Heart left ventricle (tissue), 13 donors: ENCODE measurements at regions not wholly inside any gene's neighbourhood (a gene's known extent, or its start where the extent isn't known, plus 50 kb on each side); places are given as distances from the start of the nearest gene placed in this dataset.

Experiments used
- POLR2A ChIP-seq, 2 donors: fragments of 450-650 bp; IDR thresholded peaks; one replicate each; pipeline ENCODE4 v1.6.1; 2017; ENCODE audit warnings: antibody characterized with exemption in 2 of 2, mild to moderate bottlenecking in 2 of 2, moderate library complexity in 2 of 2
- TF ChIP-seq, protein P1 (sequence below), 12 donors: fragments of 200-600 bp; sonication (generic) in 4 of 12; IDR thresholded peaks; one replicate each; pipeline versions ENCODE4 v1.5.0 to v1.8.0; 2018 to 2022; ENCODE audit warnings: antibody characterized with exemption in 12 of 12, mild to moderate bottlenecking in 5 of 12
- donor health status: ischemic (EF 13 %, LVEDD 7.1; RV severe dilation, severe dysfunction).
- donor health status: DM: no; HTN: yes; CAD: no.
- donor health status: DM: no; HTN: no; CAD: no.
- donor health status: ischemic (EF 25% LVEDD 6.9; RV normal size, moderate dysfunction).
- donor health status: ischemic (EF 25% LVEDD 5.7; RV mildly dilated, moderate dysfunction).
- donor health status: ischemic (EF 35%, LVEDD 5.7; RV mildly dilated, moderate dysfunction).
- donor health status: nonischemic (EF 11% LVEDD 7.7; RV severe dilation, severe dysfunction).
- donor health status: DM: yes; HTN: yes; CAD: no.
- donor health status: PGD.
- donor health status: ischemic (EF 29% LVEDD 5.4; RV normal size, mild dysfunction).
- donor health status: nonischemic (EF 23%, LVEDD 6.1; RV moderate dilation, normal function).

DNA sequence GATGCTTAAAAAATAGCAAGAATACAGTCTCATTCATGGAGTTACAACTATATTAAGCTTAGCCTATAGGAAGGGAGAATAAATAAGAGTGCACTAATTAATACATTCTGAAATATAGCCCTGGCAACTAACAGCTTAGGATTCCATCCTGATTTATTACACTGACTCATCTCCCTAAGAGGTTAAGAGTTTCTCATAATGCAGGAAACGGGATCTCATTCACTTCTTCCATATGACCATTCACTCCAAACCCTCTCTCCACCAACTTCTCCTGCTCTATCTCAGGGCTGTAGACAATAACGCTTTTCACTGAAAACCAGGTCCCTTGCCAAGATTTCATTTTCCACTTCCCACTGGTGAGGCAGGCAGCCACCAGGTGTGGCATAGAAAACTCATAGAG, 168.5 kb upstream of the PLD5 start:
- TF ChIP-seq, protein P1, sequence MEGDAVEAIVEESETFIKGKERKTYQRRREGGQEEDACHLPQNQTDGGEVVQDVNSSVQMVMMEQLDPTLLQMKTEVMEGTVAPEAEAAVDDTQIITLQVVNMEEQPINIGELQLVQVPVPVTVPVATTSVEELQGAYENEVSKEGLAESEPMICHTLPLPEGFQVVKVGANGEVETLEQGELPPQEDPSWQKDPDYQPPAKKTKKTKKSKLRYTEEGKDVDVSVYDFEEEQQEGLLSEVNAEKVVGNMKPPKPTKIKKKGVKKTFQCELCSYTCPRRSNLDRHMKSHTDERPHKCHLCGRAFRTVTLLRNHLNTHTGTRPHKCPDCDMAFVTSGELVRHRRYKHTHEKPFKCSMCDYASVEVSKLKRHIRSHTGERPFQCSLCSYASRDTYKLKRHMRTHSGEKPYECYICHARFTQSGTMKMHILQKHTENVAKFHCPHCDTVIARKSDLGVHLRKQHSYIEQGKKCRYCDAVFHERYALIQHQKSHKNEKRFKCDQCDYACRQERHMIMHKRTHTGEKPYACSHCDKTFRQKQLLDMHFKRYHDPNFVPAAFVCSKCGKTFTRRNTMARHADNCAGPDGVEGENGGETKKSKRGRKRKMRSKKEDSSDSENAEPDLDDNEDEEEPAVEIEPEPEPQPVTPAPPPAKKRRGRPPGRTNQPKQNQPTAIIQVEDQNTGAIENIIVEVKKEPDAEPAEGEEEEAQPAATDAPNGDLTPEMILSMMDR (IDR thresholded peaks at IDR 0.05) = no peak
- no peak for TF ChIP-seq POLR2A (IDR thresholded peaks at IDR 0.05)
